WTC11 (cell line): ENCODE measurements at regions not wholly inside any gene's neighbourhood (a gene's known extent, or its start where the extent isn't known, plus 50 kb on each side); places are given as distances from the start of the nearest gene placed in this dataset.

Source experiments
- ATF1 ChIP-seq: sonication (generic); formaldehyde crosslinking; IDR thresholded peaks from 2 replicates; pipeline ENCODE4 v1.8.1; 2023; ENCODE audit warnings: mild to moderate bottlenecking, moderate library complexity, missing genetic modification reagents
- ATF6 ChIP-seq: sonication (generic); formaldehyde crosslinking; IDR thresholded peaks from 2 replicates; pipeline ENCODE4 v1.8.1; 2023; ENCODE audit warnings: mild to moderate bottlenecking, missing genetic modification reagents
- CREB1 ChIP-seq: sonication (generic); formaldehyde crosslinking; IDR thresholded peaks from 2 replicates; pipeline ENCODE4 v1.8.0; 2023; ENCODE audit warnings: mild to moderate bottlenecking, missing genetic modification reagents
- CREM ChIP-seq: sonication (generic); formaldehyde crosslinking; IDR thresholded peaks from 2 replicates; pipeline ENCODE4 v1.8.1; 2022; ENCODE audit warnings: mild to moderate bottlenecking, missing genetic modification reagents, moderate library complexity
- CTCF ChIP-seq: fragments of 200-600 bp; IDR thresholded peaks from 2 replicates; pipeline ENCODE4 v1.8.0; 2022; ENCODE audit warnings: antibody characterized with exemption
- JUN ChIP-seq: sonication (generic); formaldehyde crosslinking; IDR thresholded peaks from 2 replicates; pipeline ENCODE4 v1.8.0; 2023; ENCODE audit warnings: mild to moderate bottlenecking, missing genetic modification reagents
- MYBL2 ChIP-seq: sonication (generic); formaldehyde crosslinking; IDR thresholded peaks from 2 replicates; pipeline ENCODE4 v1.8.1; 2023; ENCODE audit warnings: mild to moderate bottlenecking, moderate library complexity, missing genetic modification reagents
- NFYB ChIP-seq: sonication (generic); formaldehyde crosslinking; conservative IDR thresholded peaks from 2 replicates; pipeline ENCODE4 v1.8.0; 2022; ENCODE audit warnings: low read depth, missing genetic modification reagents
- TCF7 ChIP-seq: sonication (generic); formaldehyde crosslinking; IDR thresholded peaks from 2 replicates; pipeline ENCODE4 v1.8.0; 2022; ENCODE audit warnings: mild to moderate bottlenecking, low read depth, missing genetic modification reagents, moderate library complexity
- TP53 ChIP-seq: sonication (generic); formaldehyde crosslinking; IDR thresholded peaks from 2 replicates; pipeline ENCODE4 v1.8.1; 2023; ENCODE audit warnings: mild to moderate bottlenecking, missing genetic modification reagents
- USF2 ChIP-seq: sonication (generic); formaldehyde crosslinking; IDR thresholded peaks from 2 replicates; pipeline ENCODE4 v1.8.1; 2023; ENCODE audit warnings: mild to moderate bottlenecking, missing genetic modification reagents, moderate library complexity

- TF ChIP-seq MYBL2 (no peak), ATF6 (CRISPR knock-in tag) (no peak), CTCF (no peak), JUN (CRISPR knock-in tag) (no peak), NFYB (CRISPR knock-in tag) (no peak), TP53 (CRISPR knock-in tag) (no peak), CREB1 (CRISPR knock-in tag) (no peak), USF2 (CRISPR knock-in tag) (no peak), TCF7 (CRISPR knock-in tag) (no peak), CREM (CRISPR knock-in tag) (no peak), ATF1 (CRISPR knock-in tag) (no peak)
Observed at GRCh38 chr1:103197216-103197615, 88.9 kb upstream of the COL11A1 start.
